ENCODE measurements at regions not wholly inside any gene's neighbourhood (a gene's known extent, or its start where the extent isn't known, plus 50 kb on each side); places are given as distances from the start of the nearest gene placed in this dataset.

DNA sequence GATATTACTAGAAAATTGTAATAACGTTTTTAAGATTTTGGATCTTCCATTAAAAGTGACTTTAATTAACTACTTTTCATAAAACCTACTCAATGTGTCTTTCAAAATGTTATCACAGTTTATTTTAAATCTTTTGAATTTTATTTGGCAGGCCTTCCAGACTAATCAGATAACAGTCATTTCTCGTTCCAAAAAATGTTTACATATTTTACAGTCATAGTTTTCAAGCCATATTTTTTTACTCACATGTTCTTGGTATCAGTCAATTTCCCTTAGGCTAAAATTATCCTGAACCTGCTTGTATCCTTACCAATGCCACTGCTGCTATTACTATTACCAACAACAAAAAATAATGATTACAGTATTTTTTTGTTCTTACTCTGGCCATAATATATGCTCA, 1783.5 kb downstream of the SLITRK5 start:
- H3K27ac ChIP-seq (ENCODE audit: low read depth, low read length) = no peak overlapping the region
- no peaks in the 10 kb centered on the region for H4K20me1 ChIP-seq (ENCODE audit: low read depth, low read length)
- H3F3A ChIP-seq (ENCODE audit: insufficient read depth) = no peaks in the 10 kb centered on the region
- no peaks in the 10 kb centered on the region for H3K9me2 ChIP-seq (replicated peaks; ENCODE audit: insufficient read depth, low read length)
- no peak overlapping the region for H3K9ac ChIP-seq (ENCODE audit: low read length)
- H3K79me2 ChIP-seq (ENCODE audit: insufficient read depth, low read length) = no peaks in the 10 kb centered on the region
- H2AFZ ChIP-seq (ENCODE audit: low read depth, low read length, severe bottlenecking) = no peak overlapping the region
- no peaks in the 10 kb centered on the region for H3K9me3 ChIP-seq (ENCODE audit: insufficient read depth, low read length)
- no peak overlapping the region for H3K4me3 ChIP-seq (ENCODE audit: insufficient read depth, low read length, poor library complexity, severe bottlenecking)
- TF ChIP-seq, protein P1, sequence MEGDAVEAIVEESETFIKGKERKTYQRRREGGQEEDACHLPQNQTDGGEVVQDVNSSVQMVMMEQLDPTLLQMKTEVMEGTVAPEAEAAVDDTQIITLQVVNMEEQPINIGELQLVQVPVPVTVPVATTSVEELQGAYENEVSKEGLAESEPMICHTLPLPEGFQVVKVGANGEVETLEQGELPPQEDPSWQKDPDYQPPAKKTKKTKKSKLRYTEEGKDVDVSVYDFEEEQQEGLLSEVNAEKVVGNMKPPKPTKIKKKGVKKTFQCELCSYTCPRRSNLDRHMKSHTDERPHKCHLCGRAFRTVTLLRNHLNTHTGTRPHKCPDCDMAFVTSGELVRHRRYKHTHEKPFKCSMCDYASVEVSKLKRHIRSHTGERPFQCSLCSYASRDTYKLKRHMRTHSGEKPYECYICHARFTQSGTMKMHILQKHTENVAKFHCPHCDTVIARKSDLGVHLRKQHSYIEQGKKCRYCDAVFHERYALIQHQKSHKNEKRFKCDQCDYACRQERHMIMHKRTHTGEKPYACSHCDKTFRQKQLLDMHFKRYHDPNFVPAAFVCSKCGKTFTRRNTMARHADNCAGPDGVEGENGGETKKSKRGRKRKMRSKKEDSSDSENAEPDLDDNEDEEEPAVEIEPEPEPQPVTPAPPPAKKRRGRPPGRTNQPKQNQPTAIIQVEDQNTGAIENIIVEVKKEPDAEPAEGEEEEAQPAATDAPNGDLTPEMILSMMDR (IDR thresholded peaks at IDR 0.05; ENCODE audit: insufficient read depth, low read length, poor library complexity, severe bottlenecking) = no peak
- TF ChIP-seq EZH2phosphoT487 (conservative IDR thresholded peaks at IDR 0.05; ENCODE audit: low read length) = no peak
- no peak overlapping the region for H3K4me2 ChIP-seq (ENCODE audit: low read depth, low read length, poor library complexity, severe bottlenecking)
- no peaks in the 10 kb centered on the region for H3K27me3 ChIP-seq (ENCODE audit: low read length)
- no peaks in the 10 kb centered on the region for H3K36me3 ChIP-seq (ENCODE audit: low read length)

DNA sequence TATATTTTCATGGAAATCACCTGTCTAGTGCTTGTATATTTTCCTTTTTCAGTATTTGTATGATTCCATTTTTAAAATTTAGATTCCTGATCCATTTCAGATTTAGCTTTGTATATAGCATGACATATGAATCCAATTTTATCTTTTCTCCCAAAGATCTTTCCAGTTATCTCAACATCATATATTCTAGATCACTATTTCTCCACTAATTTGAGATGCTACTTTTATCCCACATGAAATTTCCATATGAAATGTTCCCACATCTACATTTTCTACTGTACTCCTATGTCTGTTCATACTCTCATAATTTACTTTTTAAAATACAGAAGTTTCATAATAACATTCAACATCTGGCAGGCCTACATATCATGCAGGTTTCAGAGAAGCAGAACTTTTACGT, 1784.1 kb downstream of the SLITRK5 start:
- no peaks in the 10 kb centered on the region for H3K27me3 ChIP-seq (ENCODE audit: low read length)

DNA sequence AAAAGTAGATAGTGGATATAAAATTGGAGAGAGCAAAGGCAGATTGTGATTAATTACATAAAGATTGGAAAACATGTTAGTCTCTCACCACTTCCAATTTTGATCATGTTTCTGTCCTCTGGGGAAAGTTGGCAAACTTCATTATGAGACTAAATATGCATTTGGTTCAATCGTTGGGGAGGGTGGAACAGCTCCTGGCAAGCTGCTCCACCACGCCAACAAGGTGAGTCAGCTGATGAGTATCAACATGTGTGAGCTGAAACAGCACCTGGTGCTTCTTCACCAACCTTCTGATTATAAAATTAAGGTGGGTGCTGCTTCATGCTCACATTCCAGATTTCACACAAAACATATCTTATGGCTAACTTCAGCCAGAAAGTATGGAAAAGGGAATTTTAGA, 1784.6 kb downstream of the SLITRK5 start:
- H3F3A ChIP-seq (ENCODE audit: insufficient read depth) = no peaks in the 10 kb centered on the region
- H3K9me2 ChIP-seq (replicated peaks; ENCODE audit: insufficient read depth, low read length) = no peaks in the 10 kb centered on the region
- no peak overlapping the region for H2AFZ ChIP-seq (ENCODE audit: low read depth, low read length, severe bottlenecking)
- no peak overlapping the region for H3K9ac ChIP-seq (ENCODE audit: low read length)
- no peak overlapping the region for H3K27ac ChIP-seq (ENCODE audit: low read depth, low read length)
- no peaks in the 10 kb centered on the region for H3K79me2 ChIP-seq (ENCODE audit: insufficient read depth, low read length)
- no peaks in the 10 kb centered on the region for H4K20me1 ChIP-seq (ENCODE audit: low read depth, low read length)
- H3K27me3 ChIP-seq (ENCODE audit: low read length) = no peaks in the 10 kb centered on the region
- TF ChIP-seq, protein P1 (IDR thresholded peaks at IDR 0.05; ENCODE audit: insufficient read depth, low read length, poor library complexity, severe bottlenecking) = no peak
- no peak for TF ChIP-seq EZH2phosphoT487 (conservative IDR thresholded peaks at IDR 0.05; ENCODE audit: low read length)
- H3K9me3 ChIP-seq (ENCODE audit: insufficient read depth, low read length) = no peaks in the 10 kb centered on the region
- no peak overlapping the region for H3K4me2 ChIP-seq (ENCODE audit: low read depth, low read length, poor library complexity, severe bottlenecking)
- no peaks in the 10 kb centered on the region for H3K36me3 ChIP-seq (ENCODE audit: low read length)
- H3K4me3 ChIP-seq (ENCODE audit: insufficient read depth, low read length, poor library complexity, severe bottlenecking) = no peak overlapping the region

More for the DNA sequence above, 1784.1 kb downstream of the SLITRK5 start:
- Histone ChIP-seq H4K20me1 (ENCODE audit: low read depth, low read length) (no peaks in the 10 kb centered on the region), H3K4me2 (ENCODE audit: low read depth, low read length, poor library complexity, severe bottlenecking) (no peak overlapping the region), H3K9me3 (ENCODE audit: insufficient read depth, low read length) (no peaks in the 10 kb centered on the region), H3K9ac (ENCODE audit: low read length) (no peak overlapping the region), H3F3A (ENCODE audit: insufficient read depth) (no peaks in the 10 kb centered on the region), H3K36me3 (ENCODE audit: low read length) (no peaks in the 10 kb centered on the region), H3K4me3 (ENCODE audit: insufficient read depth, low read length, poor library complexity, severe bottlenecking) (no peak overlapping the region), H2AFZ (ENCODE audit: low read depth, low read length, severe bottlenecking) (no peak overlapping the region), H3K27ac (ENCODE audit: low read depth, low read length) (no peak overlapping the region), H3K79me2 (ENCODE audit: insufficient read depth, low read length) (no peaks in the 10 kb centered on the region), H3K9me2 (replicated peaks; ENCODE audit: insufficient read depth, low read length) (no peaks in the 10 kb centered on the region)
- TF ChIP-seq, protein P1 (IDR thresholded peaks at IDR 0.05; ENCODE audit: insufficient read depth, low read length, poor library complexity, severe bottlenecking) = no peak
- no peak for TF ChIP-seq EZH2phosphoT487 (conservative IDR thresholded peaks at IDR 0.05; ENCODE audit: low read length)
